SW 1271 (cell line): ENCODE measurements at regions not wholly inside any gene's neighbourhood (a gene's known extent, or its start where the extent isn't known, plus 50 kb on each side); places are given as distances from the start of the nearest gene placed in this dataset.

Experiments
- DNase-seq, 2 experiments: peaks; one replicate each; lab custom pipeline; 2025; lab: John Stamatoyannopoulos, UW

GRCh38 chr13:30031488-30031887, 181.1 kb upstream of the UBL3 start:
- no peak for DNase-seq

- DNase-seq, result no peak
Measured at GRCh38 chr13:30030141-30030750, 179.8 kb upstream of the UBL3 start.

DNA sequence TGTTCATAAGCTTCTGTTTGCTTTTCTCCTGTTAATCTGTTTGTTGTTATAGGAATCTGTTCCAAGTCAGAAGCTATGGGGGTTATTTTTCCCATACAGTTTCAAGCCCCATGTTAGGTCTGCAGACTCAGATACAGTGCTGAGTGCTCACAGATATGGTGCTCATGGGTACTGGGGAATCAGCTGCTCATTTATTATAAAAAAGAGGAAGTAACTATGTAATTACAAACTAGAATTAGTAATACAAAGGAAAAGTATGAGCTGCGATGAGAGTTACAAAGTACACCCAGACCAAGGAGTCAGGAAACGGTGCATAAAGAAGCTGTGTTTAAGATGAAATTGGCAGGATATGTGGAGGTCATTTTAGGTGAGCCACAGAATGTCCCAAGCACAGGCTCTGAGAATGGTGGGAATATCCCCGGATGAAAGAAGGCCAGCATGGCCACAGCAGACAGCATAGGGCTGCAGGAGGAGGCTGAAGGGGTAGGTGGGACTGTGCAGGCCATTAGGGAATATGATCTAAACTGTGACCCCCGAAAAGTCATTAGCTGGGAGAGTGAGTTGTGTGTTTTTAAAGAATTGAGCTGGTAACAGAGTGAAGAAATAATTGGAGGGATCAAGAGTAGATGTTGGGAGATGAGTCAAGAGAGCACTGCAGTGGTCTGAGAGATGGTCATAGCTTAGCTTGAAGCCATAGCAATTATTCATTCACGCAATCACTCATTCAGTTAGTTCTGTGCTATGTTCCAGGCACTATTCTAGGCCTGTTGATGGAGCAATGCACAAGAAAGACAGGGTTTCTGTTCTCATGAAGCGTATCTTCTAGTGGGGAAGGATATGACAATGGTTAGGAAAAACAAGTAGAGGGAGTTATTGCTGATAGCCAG, 177.4 kb upstream of the UBL3 start:
- no peak for DNase-seq

- DNase-seq, result no peak
Measured at GRCh38 chr13:30026909-30027308, 176.5 kb upstream of the UBL3 start.

DNA sequence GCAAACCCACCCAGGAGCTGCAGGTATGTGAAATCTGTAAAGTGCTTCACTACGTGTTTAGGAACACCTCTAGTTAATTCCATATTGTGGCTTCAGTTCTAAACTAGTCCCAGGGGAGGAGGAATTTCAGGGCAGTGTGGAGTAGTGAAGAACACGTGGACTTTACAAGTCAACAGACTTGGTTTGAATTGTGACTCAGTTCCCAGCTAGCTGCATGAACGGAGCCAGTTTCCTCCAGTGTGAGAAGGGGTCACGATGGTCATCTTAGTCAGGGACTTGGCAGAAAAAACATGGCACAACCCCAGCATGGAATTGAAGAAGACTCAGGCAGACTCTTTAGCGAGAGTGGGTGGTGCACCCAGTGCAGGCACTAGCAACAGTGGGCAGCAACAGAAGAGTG, 175.7 kb upstream of the UBL3 start:
- DNase-seq, result no peak

GRCh38 chr13:30025351-30025750, 174.9 kb upstream of the UBL3 start:
- no peak for DNase-seq

DNA sequence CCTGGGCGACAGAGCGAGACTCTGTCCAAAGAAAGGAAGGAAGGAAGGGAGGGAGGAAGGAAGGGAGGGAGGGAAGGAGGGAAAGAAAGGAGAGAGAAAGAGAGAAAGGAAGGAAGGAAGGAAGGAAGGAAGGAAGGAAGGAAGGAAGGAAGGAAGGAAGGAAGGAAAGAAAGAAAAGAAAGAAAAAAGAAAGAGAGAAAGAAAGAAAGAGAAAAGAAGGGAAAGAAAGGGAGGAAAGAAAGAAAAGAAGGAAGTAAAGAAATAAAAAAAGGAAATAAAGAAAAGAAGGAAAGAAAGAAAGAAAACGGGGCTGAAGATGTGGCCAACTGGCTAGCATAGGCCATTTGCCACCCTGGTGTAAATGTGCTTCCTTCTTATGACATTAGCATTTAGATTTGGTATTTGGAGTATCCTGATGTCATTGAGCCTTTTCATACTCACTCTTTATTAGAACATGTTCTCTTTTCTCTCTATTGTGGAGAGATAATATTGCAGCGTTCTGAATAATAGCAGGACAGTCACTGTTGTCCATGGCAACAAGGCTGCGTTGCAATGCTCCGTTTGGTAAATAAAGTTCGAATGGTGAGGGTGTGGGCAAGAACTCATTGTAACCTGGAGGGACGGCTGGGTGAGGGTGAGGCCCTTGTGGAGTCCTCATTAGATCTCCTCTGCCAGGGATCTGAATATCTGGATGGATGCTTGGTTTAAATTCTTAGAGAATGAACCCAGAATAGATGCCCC, 173.9 kb upstream of the UBL3 start:
- no peak for DNase-seq

GRCh38 chr13:30023196-30023895, 172.9 kb upstream of the UBL3 start:
- no peak for DNase-seq

DNA sequence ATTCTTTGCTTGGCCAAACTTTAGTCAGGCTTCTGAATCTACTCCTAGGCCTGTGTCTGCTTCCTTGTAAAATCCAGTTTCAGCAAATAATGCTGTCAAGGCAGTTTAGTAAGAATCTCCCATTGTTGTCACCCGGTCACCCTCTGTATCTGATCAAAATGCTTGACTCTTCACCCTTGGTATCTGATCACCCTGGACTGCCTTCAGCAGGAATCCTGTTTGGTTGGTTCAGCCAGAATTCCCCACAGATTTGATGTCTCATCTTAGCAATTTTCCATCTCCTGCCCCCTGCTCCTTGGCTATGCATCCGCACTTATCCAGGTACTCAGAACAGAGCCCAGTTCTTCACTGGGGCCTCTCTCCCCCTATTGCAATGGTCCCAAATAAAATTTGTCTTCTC, 172.4 kb upstream of the UBL3 start:
- DNase-seq, result no peak

DNA sequence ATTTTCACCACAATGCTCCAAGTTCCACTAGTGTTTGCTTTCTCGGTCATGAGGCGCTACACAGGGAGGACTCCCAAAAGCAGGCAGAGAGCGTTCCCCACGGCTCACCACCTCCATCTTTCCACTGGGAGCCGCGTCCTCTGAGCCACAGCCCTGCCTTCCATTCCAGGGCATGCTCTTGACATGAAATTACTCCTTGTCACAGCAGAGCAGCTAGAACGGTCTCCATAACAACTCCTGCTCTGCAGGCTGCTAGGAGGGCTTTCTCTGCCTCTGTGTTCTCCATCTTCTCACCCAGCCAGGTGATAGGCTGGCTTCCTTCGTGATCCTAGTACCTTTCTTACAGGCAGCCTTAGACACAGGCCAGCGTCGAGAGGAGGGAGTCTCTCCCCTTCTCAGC, 171.8 kb upstream of the UBL3 start:
- DNase-seq, result no peak

DNA sequence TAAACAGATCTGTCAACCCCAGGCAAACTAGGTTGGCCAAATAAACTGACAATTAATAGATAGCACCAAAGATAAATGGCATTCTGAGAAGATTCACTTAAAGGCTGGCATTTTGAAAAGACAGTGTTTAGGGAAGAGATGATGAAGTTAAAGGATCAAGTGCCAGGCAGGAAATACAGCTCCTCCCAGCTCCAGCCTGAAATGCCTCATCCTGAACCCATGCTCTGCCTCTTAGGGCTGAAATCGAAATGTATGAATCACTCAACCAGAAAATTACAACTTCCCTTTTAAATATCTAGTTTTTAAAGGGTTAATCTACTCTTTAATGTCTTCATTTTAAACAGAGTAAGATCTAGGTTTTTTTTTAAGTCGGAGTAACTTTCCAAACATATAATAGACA, 171.2 kb upstream of the UBL3 start:
- DNase-seq, result no peak

DNA sequence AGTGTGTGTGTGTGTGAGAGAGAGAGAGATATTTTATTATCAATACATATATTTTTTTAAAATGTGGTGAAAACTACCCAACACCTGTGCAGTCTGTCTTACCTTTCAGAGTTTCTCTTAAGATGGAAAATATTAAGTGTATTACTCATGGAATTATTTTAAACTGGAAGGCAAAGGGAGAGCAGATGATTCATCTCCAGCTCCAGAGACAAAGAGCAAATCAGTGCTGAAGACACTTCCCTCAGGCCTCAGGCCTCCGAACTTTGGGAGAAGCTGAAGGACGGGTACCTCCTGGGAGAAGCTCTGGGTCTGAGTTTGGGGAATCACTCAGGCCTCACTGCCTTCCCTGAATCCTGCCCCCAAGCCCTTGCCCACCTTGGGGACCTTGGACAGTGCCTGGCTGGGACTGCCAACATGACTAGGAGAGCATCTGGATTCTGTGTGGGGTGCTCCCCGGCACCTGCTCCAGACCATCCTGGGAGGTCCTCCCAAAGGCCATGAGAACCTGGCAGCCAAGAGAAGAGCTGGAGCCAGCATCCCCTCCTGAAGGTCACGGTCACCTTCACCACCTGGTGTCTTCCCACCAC, 170.4 kb upstream of the UBL3 start:
- no peak for DNase-seq

DNA sequence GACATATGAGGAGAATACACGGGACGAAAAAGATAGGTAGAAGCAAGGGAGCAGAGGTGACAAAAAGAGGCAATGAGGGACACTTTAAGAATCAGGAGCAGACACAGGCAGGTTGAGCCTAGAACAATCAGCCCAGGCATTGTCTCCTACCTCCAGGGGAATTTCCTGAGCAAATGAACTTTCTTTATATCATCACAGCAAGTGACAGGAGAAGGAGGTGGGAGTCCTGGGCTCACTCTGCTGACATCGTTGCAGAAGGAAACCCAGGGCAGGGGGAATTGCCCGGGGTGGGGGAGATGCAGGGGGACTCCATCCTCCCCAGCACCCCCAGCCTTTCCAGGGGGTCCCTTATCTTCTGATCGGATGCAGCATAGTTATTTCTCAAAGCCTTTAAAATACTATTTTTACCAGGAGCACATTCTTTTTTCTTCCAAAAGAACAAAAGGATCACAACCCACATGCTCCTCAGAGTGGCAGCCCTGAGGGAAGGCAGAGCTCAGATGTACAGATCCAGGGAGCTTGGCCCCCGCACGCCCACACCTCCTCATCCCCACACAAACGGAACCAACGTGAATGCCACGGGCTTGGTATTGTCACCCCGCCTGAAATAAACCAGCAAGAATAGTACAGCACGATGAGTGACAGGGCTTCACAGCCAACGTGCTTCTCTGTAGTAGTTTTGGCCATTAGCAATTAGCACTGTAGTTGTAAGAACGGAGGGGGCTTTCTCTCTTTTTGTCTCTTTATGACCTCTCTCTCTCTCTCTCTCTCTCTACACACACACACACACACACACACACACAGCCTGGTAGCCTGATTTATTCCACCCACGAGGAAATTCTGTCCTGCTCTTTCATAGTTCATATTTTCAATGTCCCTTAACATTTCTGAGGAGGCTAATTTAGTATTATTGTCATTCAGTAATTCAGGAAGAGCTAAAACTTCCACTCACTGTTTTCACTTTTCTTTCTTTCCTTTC, 169.5 kb upstream of the UBL3 start:
- DNase-seq, result no peak

DNA sequence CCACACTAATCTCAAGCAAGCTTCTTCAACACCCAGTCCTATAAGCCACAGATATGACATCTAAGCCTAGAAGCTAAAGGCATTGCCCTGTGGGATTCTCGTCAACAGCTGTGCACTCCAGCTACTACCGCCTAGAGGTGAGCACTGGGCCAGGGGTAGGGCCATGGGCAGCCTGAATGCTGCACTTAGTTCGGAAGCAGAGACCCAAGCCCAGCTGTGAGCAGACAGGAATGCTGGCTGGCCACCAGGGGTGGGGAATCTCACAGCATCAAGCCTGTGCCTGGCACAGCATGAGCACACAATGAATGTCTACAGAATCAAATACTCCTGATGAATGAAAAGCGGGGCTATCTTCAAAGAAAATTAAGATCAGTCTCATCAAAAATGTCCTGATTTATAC, 167.5 kb upstream of the UBL3 start:
- DNase-seq, result no peak

- DNase-seq, result no peak
Measured at GRCh38 chr13:30016398-30016797, 166.0 kb upstream of the UBL3 start.

DNA sequence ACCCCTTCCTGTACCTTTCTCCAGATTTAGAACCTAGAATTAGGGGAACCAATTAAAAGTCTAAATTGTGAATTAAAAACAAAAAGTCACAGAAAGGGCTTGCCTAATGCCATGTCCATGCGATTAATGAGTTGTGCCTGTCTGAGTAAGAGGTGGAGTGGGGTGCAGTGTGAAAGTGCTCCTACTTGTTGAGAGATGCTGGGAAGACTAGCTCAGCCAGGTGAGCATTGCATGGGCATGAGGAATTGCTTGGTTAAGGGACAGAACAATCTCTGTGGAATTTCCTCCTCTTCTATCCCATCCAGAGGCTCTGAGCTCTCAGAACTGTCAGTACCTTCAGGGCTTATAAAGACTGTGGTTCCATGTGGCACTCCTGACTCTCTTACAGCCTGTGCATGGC, 159.0 kb upstream of the UBL3 start:
- no peak for DNase-seq

GRCh38 chr13:30006246-30006645, 155.8 kb upstream of the UBL3 start:
- DNase-seq, result no peak

- DNase-seq, result no peak
Measured at GRCh38 chr13:30004204-30004603, 153.8 kb upstream of the UBL3 start.

DNA sequence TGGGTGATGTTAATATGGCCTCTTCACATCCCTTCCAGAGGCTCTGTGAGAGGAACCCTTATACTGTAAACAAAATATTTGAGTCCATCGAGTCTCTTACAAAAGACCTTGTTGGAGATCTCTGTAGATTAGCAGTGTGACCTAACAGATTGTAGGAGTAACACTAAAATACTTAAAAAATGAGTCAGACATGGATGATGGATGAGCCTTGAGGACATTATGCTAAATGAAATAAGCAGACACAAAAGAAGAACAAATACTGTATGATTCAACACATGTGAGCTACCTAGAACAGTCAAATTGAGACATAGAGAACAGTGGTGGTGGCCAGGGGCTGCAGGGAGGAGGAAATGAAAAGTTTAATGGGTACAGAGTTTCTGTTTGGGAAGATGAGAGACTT, 152.2 kb upstream of the UBL3 start:
- DNase-seq, result no peak

DNA sequence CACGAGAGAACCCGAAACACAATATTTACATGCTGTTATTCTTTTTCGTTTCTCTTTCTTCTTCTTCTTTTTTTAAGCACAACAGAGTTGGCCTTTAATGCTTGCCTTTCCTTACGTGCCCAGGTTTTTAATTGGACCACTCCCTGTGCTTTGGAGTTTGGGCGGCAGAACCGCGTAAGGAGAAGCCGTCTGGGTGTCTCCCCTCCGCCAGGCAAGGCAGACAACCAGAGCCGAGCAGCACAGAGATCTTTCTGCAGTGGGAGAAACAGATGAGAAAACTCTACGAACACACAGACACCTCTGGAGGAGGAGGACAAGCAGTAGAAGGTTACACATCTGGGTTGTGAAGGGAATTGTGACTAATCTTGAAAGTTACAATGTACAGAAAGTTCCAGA, 150.0 kb upstream of the UBL3 start:
- DNase-seq, result no peak
